GM21390 (cell line): ENCODE measurements at regions not wholly inside any gene's neighbourhood (a gene's known extent, or its start where the extent isn't known, plus 50 kb on each side); places are given as distances from the start of the nearest gene placed in this dataset.
"Not testable (repeated sequence)": the region's sequence is repeated elsewhere in the genome, so short reads cannot be mapped to it uniquely, and the experiment has no call there.

Experiments used
- ATAC-seq: cut with Tn5 transposase; IDR thresholded peaks from one replicate; pipeline ENCODE4 v1.9.1; 2021; ENCODE audit not compliant: unreplicated experiment

GRCh38 chr2:144748443-144748842 is 228.5 kb upstream of the ZEB2 start:
- no peak for ATAC-seq

GRCh38 chr2:144747571-144747970 is 227.7 kb upstream of the ZEB2 start:
- ATAC-seq: no peak

DNA sequence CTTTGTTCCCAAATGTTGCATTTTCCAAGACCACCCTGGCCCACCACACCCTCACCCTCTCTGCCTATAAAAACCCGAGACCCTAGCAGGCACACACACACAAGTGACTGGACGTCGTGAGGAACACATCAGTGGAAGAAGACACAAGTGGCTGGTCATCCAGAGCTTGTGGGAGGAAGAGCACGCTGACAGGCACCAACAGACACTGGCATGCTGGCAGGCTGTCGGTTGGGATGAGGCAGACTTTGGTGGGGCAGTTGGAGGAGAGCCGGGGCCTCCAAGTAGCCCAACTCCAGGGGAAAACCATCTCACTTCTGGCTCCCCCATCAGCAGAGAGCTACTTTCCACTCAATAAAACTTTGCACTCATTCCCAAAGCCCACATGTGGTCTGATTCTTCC is 225.5 kb upstream of the ZEB2 start:
- no peak for ATAC-seq

- ATAC-seq: no peak
Measured at GRCh38 chr2:144738749-144739148, 218.8 kb upstream of the ZEB2 start.

DNA sequence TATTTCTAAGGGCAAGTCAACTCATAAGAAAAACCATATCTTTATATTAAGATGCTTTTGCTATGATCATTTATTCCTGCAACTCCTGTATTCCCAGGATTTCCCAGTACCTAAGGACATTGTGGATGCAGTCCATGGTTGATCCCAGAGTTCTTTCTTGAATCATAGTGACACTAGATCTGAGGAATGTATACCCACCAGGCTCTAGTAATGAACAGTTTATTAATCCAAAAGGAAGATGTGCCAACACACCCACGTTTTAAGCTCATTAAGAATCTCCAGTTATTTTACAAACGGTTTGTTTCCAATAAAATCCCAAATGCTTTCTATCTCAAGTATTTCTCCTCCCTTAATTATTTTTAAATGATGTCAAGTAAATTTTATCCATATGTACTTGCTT is 210.8 kb upstream of the ZEB2 start:
- no peak for ATAC-seq

GRCh38 chr2:144724460-144724859 is 204.5 kb upstream of the ZEB2 start:
- not testable (repeated sequence) for ATAC-seq

DNA sequence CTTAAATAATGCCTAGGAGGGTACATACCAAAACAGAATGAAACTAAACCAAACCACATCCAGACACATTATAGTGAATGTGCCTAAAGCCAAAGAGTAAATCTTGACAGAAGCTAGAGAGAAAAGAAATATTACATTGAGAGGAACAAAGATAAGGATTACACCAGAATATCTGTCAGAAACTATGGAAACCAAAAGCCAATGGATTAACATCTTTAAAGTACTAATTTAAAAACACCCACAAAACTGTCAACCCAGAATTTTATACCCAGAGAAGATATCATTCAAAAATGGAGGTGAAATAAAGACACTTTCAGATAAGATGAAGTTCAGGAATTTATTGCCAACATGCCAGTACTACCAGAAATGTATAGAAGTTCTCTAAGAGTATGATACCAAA is 198.5 kb upstream of the ZEB2 start:
- no peak for ATAC-seq

GRCh38 chr2:144715992-144716391 is 196.1 kb upstream of the ZEB2 start:
- ATAC-seq: no peak

GRCh38 chr2:144713410-144713809 is 193.5 kb upstream of the ZEB2 start:
- ATAC-seq: no peak

DNA sequence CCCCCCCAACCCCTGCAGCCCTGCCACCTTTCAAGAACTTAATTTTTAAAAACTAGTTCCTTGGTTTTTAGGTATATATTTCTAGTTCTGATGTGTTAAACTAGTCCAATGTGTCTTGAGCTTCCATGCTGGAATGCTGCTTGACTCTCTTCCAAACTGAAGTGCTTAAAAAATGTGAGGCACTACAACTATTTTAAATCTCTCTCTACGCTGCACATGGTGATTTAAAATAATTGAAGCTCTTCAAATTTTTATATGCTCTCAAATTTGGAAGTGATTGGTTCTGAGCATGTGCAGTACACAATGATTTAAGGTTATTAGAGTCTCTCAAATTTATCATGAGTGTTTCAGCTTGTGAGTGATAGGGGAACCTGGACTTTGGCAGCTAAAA is 192.6 kb upstream of the ZEB2 start:
- ATAC-seq: no peak

- no peak for ATAC-seq
Measured at GRCh38 chr2:144711630-144712549, 192.0 kb upstream of the ZEB2 start.

- no peak for ATAC-seq
Measured at GRCh38 chr2:144711084-144711483, 191.2 kb upstream of the ZEB2 start.

- ATAC-seq: no peak
Measured at GRCh38 chr2:144708626-144709025, 188.7 kb upstream of the ZEB2 start.

- ATAC-seq: no peak
Measured at GRCh38 chr2:144707736-144708326, 187.9 kb upstream of the ZEB2 start.

DNA sequence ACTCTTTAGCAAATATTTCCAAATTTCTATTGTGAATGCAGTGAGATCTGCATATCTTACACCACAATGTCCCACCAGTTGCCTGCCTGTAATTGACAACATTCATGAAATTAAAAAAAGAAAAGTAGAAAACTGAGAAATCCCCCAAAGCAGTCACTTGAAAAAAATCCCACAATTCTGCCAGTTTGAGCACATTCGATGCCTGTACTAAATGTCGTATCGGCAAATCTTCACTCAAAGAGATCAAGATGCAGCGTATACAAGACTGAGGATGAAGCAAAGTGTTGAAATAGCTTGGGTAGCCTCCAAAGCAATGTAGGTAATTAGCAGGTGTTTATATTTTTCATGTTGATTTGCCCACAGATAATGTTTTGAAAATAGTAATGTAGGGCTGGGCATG is 186.7 kb upstream of the ZEB2 start:
- ATAC-seq: no peak

- no peak for ATAC-seq
Measured at GRCh38 chr2:144705328-144706245, 185.7 kb upstream of the ZEB2 start.

DNA sequence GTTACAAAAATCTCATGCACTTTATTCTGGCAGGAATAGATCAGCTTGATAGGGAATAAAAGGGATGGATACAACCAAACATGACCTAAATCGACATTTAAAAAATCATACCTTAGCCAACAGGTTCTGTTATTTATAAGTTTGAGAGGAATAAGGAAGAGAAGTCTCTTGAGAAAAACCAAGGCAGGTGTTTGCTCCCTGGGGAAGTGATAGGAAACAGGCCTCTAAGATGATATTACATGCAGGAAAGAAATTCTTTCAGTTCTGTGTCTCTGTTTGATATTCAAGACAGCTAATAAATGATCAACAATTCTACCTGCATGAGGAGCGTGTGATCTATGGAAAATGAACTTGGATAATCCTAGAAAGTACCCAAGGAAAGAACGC is 184.8 kb upstream of the ZEB2 start:
- ATAC-seq: no peak

DNA sequence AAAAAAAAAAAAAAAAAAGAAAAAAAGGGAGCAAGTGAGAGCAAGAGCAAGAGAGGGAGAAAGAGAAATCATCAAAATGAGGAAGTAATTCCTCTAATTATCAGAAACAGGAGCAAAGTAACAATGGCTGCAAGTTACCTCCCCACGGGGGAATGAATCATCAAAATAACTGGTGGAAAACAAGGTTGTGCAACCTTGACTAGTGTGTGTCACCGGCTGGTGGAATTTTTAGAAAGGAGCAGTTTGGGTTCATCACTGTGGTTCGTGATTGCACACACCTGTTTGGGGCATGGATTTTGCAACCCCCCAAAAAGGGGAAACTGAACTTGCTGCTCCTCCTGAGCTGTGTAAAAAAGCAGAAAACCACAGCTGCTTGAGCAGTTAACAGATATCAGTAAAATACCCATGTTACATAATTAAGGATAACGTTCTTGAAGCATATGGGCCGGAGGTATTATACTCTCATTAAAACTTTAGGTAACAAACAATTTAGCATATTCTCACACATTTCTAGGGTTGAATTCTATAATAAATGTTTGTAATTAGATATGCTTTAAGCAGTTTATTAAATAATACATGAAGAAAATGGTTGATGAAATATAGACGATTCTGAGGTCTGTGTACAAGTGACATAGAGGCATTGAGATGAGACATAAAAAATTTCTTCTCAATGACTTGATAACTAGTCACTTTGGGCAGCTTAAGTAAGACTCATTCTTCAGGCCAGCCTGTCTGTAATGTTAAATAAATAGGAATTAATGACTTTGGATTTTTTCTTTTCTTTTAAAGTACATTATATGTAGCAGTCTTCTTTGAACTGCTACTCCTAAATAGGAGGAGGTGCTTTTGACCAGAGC is 184.2 kb upstream of the ZEB2 start:
- ATAC-seq: no peak

- ATAC-seq: no peak
Measured at GRCh38 chr2:144702051-144702450, 182.1 kb upstream of the ZEB2 start.

DNA sequence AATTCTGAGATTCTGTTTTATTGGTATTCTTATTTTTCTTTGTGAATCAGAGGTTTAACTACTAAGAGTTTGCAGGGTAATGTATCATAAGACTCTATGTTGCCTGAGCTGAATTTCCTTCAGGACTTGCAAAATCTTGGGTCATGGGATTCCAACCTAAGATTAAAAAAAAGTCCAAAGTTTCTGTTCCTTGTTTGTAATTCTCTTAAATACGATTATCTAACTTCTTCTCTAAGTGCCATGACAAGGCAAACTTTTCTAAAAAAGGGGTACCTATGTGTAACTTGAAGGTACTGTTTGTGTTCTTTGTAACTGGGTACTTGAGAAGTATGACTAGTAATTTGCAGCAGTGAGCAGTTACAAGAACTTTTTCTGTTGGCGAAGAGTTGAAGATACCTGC is 181.3 kb upstream of the ZEB2 start:
- ATAC-seq: no peak

GRCh38 chr2:144698156-144698555 is 178.2 kb upstream of the ZEB2 start:
- ATAC-seq: no peak
